Mesenchymal stem cell (in vitro differentiated cells and primary cell): ENCODE measurements at regions not wholly inside any gene's neighbourhood (a gene's known extent, or its start where the extent isn't known, plus 50 kb on each side); places are given as distances from the start of the nearest gene placed in this dataset.

Experiments
- DNase-seq: peaks from one replicate; pipeline ENCODE4 v3.0.0-alpha.2; 2013
- H2AFZ ChIP-seq: one replicate; pipeline ENCODE4 v1.6.1; 2013; ENCODE audit warnings: low read depth, mild to moderate bottlenecking, control low read depth, inconsistent platforms, low read length, moderate library complexity
- H2AK5ac ChIP-seq: 2 replicates; pipeline ENCODE4 v1.6.1; 2013; ENCODE audit warnings: low read length, moderate library complexity, mild to moderate bottlenecking, inconsistent platforms; ENCODE audit not compliant: severe bottlenecking
- H2BK120ac ChIP-seq: one replicate; pipeline ENCODE4 v1.6.1; 2013; ENCODE audit warnings: low read depth, mild to moderate bottlenecking, inconsistent platforms, low read length, moderate library complexity
- H2BK12ac ChIP-seq, 2 experiments: one replicate each; pipeline ENCODE4 v1.6.1; 2013; ENCODE audit warnings: inconsistent platforms in 2 of 2, low read length in 2 of 2, mild to moderate bottlenecking in 2 of 2, moderate library complexity in 2 of 2, control low read depth in 1 of 2
- H2BK15ac ChIP-seq: one replicate; pipeline ENCODE4 v1.6.1; 2013; ENCODE audit warnings: mild to moderate bottlenecking, low read depth, inconsistent platforms; ENCODE audit not compliant: poor library complexity, severe bottlenecking
- H2BK5ac ChIP-seq: 2 replicates; pipeline ENCODE4 v1.6.1; 2013; ENCODE audit warnings: low read depth, mild to moderate bottlenecking, low read length, control low read depth, inconsistent platforms; ENCODE audit not compliant: poor library complexity, severe bottlenecking
- H3K14ac ChIP-seq, 2 experiments: one replicate each; pipeline ENCODE4 v1.6.1; 2013; ENCODE audit warnings: inconsistent platforms in 2 of 2, low read length in 2 of 2, control low read depth in 1 of 2, mild to moderate bottlenecking in 1 of 2, moderate library complexity in 1 of 2
- H3K18ac ChIP-seq, 2 experiments: one replicate each; pipeline ENCODE4 v1.6.1; 2013; ENCODE audit warnings: inconsistent platforms in 2 of 2, low read length in 2 of 2, control low read depth in 1 of 2, low read depth in 1 of 2, mild to moderate bottlenecking in 1 of 2
- H3K23ac ChIP-seq, 2 experiments: one replicate each; pipeline ENCODE4 v1.6.1; 2013; ENCODE audit warnings: inconsistent platforms in 2 of 2, low read length in 2 of 2, mild to moderate bottlenecking in 2 of 2, moderate library complexity in 2 of 2, control low read depth in 1 of 2
- H3K27ac ChIP-seq: 2 replicates; pipeline ENCODE4 v1.5.1; 2013; ENCODE audit warnings: mild to moderate bottlenecking, moderate library complexity, low read length, control low read depth, inconsistent platforms; ENCODE audit not compliant: poor library complexity, severe bottlenecking
- H3K27me3 ChIP-seq, 2 experiments: 2 replicates each; pipeline versions ENCODE4 v1.6.1 to v1.7.0; 2013; ENCODE audit warnings: low read length in 2 of 2, mild to moderate bottlenecking in 2 of 2, moderate library complexity in 2 of 2, control low read depth in 1 of 2, inconsistent platforms in 1 of 2; ENCODE audit not compliant: control insufficient read depth in 1 of 2, insufficient read depth in 1 of 2
- H3K36me3 ChIP-seq, 2 experiments: 2 replicates each; pipeline versions ENCODE4 v1.6.1 to v1.7.0; 2013; ENCODE audit warnings: low read length in 2 of 2, control low read depth in 1 of 2, inconsistent platforms in 1 of 2, low read depth in 1 of 2, mild to moderate bottlenecking in 1 of 2; ENCODE audit not compliant: insufficient read depth in 2 of 2, control insufficient read depth in 1 of 2
- H3K4ac ChIP-seq, 2 experiments: one replicate each; pipeline ENCODE4 v1.6.1; 2013; ENCODE audit warnings: inconsistent platforms in 2 of 2, low read length in 2 of 2, mild to moderate bottlenecking in 2 of 2, moderate library complexity in 2 of 2, control low read depth in 1 of 2, low read depth in 1 of 2
- H3K4me1 ChIP-seq: 2 replicates; pipeline ENCODE4 v1.6.1; 2013; ENCODE audit warnings: low read depth, low read length, control low read depth; ENCODE audit not compliant: control insufficient read depth, insufficient read depth
- H3K4me2 ChIP-seq: 2 replicates; pipeline ENCODE4 v1.6.1; 2013; ENCODE audit warnings: low read length, mild to moderate bottlenecking, inconsistent platforms; ENCODE audit not compliant: poor library complexity, severe bottlenecking
- H3K4me3 ChIP-seq, 2 experiments: 2 replicates each; pipeline versions ENCODE4 v1.5.1 to v1.7.0; 2013; ENCODE audit warnings: low read length in 2 of 2, mild to moderate bottlenecking in 2 of 2, control low read depth in 1 of 2, low read depth in 1 of 2; ENCODE audit not compliant: insufficient read depth in 1 of 2
- H3K79me1 ChIP-seq: replicated peaks from 2 replicates; pipeline ENCODE4 v1.6.1; 2013; ENCODE audit warnings: mild to moderate bottlenecking, control low read depth, low read length, inconsistent platforms; ENCODE audit not compliant: poor library complexity, severe bottlenecking
- H3K9ac ChIP-seq: 2 replicates; pipeline ENCODE4 v1.7.0; 2013; ENCODE audit warnings: mild to moderate bottlenecking, low read length, moderate library complexity
- H3K9me3 ChIP-seq: 2 replicates; pipeline ENCODE4 v1.7.0; 2013; ENCODE audit warnings: mild to moderate bottlenecking, low read length; ENCODE audit not compliant: control insufficient read depth
- H4K8ac ChIP-seq: one replicate; pipeline ENCODE4 v1.6.1; 2013; ENCODE audit warnings: inconsistent platforms, mild to moderate bottlenecking, low read length, moderate library complexity
- H4K91ac ChIP-seq: one replicate; pipeline ENCODE4 v1.6.1; 2013; ENCODE audit warnings: mild to moderate bottlenecking, low read length, inconsistent platforms
- WGBS: methylation state at CpG from one replicate; pipeline ENCODE4 v1.1.7; 2013; ENCODE audit warnings: mixed read lengths; 5-methylcytosine and 5-hydroxymethylcytosine counted together

DNA sequence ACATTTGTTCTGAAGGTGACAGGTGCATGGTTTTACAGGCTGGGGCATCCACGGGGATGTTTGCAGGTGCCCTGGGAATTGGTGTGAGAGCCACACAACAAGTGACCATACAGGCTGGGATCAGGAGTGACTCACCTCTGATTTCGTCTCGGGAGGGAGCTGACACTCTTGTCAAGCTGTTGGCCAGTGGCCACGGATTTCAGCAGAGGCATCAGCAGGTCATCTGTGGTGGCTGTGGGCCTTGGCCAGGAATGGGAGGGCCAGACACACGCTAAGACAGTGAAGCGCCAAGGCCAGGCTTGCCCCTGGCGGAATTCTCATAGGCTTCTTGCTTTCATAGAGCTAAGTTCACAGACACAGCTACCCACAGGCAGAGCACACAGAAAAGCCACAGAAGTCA is 108.6 kb downstream of the HSPH1 start:
- Histone ChIP-seq H4K91ac (no peak overlapping the region), H3K36me3 (no peaks in the 10 kb centered on the region), H2BK5ac (no peak overlapping the region), H3K9me3 (no peaks in the 10 kb centered on the region), H3K4me1 (peaks cover 11% of the 10 kb centered on the region), H3K14ac (no peak overlapping the region), H3K27ac (no peak overlapping the region), H2AFZ (no peak overlapping the region), H3K23ac (no peak overlapping the region), H2BK12ac (peak overlapping the region in 1 of 2 experiments; percentile 48), H2BK15ac (no peak overlapping the region), H3K4me2 (no peak overlapping the region), H2BK120ac (no peak overlapping the region), H3K79me1 (no peaks in the 10 kb centered on the region), H2AK5ac (no peak overlapping the region), H3K4me3 (no peak overlapping the region), H4K8ac (no peak overlapping the region), H3K18ac (no peak overlapping the region), H3K4ac (no peak overlapping the region), H3K9ac (no peak overlapping the region), H3K27me3 (peaks cover 0 to 6% of the 10 kb centered on the region in 2 experiments)
- peak; percentile 42 for DNase-seq
- WGBS: 65% methylated on average over 7 of the region's 7 CpGs

DNA sequence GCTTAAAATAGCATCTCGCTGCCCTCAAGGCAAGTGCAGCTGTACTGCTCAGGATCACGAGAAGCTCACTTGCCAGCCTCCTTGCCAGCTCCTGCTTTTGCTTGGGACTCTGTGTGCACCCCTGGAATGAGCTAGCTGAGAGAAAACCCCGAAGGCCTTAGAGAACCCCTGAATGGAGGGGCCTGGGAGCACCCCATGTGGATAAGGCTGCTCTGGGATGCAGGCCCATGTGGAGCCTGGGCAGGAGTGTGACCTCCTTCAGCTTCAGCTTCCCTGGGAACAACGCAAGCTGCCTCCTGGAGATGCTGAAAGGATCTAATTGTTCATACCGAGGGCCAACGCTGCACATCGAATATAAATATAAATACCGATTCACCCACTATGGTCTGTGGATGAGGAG is 109.2 kb downstream of the HSPH1 start:
- Histone ChIP-seq H2AK5ac (no peak overlapping the region), H3K4me3 (no peak overlapping the region), H2BK12ac (no peak overlapping the region), H3K9me3 (no peaks in the 10 kb centered on the region), H3K4me2 (no peak overlapping the region), H3K9ac (no peak overlapping the region), H3K18ac (no peak overlapping the region), H3K23ac (no peak overlapping the region), H3K27me3 (peaks cover 0 to 6% of the 10 kb centered on the region in 2 experiments), H2AFZ (no peak overlapping the region), H3K36me3 (no peaks in the 10 kb centered on the region), H2BK5ac (no peak overlapping the region), H3K4ac (no peak overlapping the region), H3K4me1 (peaks cover 11% of the 10 kb centered on the region), H4K8ac (no peak overlapping the region), H3K79me1 (no peaks in the 10 kb centered on the region), H2BK15ac (no peak overlapping the region), H3K27ac (no peak overlapping the region), H2BK120ac (no peak overlapping the region), H4K91ac (no peak overlapping the region), H3K14ac (no peak overlapping the region)
- 96% methylated on average over 8 of the region's 8 CpGs for WGBS
- DNase-seq: no peak

DNA sequence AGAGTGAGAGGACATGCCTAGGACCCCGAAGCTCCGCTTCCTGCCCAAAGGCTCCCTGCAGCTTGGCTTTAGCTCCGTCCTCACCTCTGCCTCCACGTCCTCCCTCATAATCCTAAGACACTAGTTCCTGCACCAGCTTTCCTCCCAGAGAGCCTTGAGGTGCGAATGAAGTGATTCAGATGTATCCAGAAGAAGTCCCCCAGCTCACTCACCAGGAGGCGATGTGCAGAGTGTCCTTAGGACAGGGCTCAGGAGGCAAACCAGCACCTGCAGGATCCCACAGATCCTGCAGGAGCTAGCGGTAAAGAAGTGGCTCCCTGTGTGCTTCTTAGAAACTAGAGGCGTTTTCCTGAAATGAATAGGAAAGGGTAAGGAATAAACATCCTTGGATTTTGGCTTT is 109.7 kb downstream of the HSPH1 start:
- H2BK15ac ChIP-seq: no peak overlapping the region
- H3K14ac ChIP-seq: no peak overlapping the region
- no peak overlapping the region for H2BK5ac ChIP-seq
- no peaks in the 10 kb centered on the region for H3K79me1 ChIP-seq
- WGBS: 77% methylated on average over 8 of the region's 8 CpGs
- peaks cover 11% of the 10 kb centered on the region for H3K4me1 ChIP-seq
- no peaks in the 10 kb centered on the region for H3K36me3 ChIP-seq
- no peak overlapping the region for H2BK12ac ChIP-seq
- H3K27me3 ChIP-seq: peaks cover 0 to 6% of the 10 kb centered on the region in 2 experiments
- H3K4me2 ChIP-seq: no peak overlapping the region
- no peak overlapping the region for H2AFZ ChIP-seq
- H3K4ac ChIP-seq: no peak overlapping the region
- H3K18ac ChIP-seq: no peak overlapping the region
- H3K9me3 ChIP-seq: no peaks in the 10 kb centered on the region
- peak; percentile 22 for DNase-seq
- H3K27ac ChIP-seq: no peak overlapping the region
- no peak overlapping the region for H3K4me3 ChIP-seq
- H2AK5ac ChIP-seq: no peak overlapping the region
- no peak overlapping the region for H2BK120ac ChIP-seq
- H4K8ac ChIP-seq: no peak overlapping the region
- no peak overlapping the region for H4K91ac ChIP-seq
- H3K9ac ChIP-seq: no peak overlapping the region
- H3K23ac ChIP-seq: no peak overlapping the region

DNA sequence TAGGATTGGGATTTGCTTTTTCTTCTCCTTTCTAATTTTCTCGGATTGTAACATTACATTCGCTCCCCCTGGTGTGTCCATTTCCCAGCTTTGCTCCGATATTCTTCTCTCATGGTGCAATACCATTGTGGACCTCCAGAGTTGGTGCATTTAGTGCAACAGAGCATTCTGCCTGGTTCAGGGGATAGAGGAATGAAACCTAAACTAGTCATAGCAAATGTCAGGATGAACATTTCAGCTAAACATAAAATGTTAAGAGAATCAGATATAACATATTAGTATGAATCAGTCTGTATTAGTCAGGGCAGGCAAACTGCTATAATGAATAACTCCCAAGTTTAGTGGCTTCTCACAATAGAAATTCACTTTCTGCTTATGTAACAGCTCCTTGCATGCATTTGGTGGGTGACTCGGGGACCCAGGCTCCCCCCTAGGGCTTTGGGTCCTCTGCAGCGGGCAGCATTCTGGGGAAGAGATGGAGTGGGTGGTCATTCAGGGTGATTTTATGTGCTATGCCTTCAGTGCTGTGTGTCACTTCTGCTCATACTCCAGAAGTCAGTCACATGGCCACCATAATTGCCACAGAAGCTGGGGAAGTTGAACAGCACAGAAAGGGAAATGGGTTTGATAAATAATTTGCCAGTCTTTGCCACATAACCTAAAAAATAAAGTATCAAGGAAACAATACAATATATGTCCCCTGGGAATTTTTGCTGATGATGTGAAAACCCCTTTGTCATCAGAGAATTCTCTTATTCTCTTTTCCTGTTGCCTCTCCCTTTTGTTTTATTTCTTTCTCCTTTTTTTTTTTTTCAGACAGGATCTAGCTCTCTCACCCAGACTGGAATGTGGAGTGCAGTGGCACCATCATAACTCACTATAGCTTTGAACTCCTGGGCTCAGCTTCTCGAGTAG is 111.0 kb downstream of the HSPH1 start:
- WGBS: 95% methylated on average over 5 of the region's 6 CpGs
- no peak overlapping the region for H2BK15ac ChIP-seq
- no peak overlapping the region for H4K8ac ChIP-seq
- DNase-seq: peak; percentile 40
- H3K9me3 ChIP-seq: no peaks in the 10 kb centered on the region
- H3K9ac ChIP-seq: peak overlapping the region; percentile 0
- no peak overlapping the region for H3K18ac ChIP-seq
- H3K4me1 ChIP-seq: peaks cover 13% of the 10 kb centered on the region
- no peak overlapping the region for H3K4me2 ChIP-seq
- H2BK5ac ChIP-seq: no peak overlapping the region
- no peak overlapping the region for H2BK12ac ChIP-seq
- H3K79me1 ChIP-seq: no peaks in the 10 kb centered on the region
- peaks cover 0 to 3% of the 10 kb centered on the region in 2 experiments for H3K27me3 ChIP-seq
- no peak overlapping the region for H2BK120ac ChIP-seq
- H3K36me3 ChIP-seq: no peaks in the 10 kb centered on the region
- no peak overlapping the region for H3K27ac ChIP-seq
- H2AK5ac ChIP-seq: no peak overlapping the region
- H3K23ac ChIP-seq: no peak overlapping the region
- H4K91ac ChIP-seq: no peak overlapping the region
- no peak overlapping the region for H3K4ac ChIP-seq
- no peak overlapping the region for H3K4me3 ChIP-seq
- no peak overlapping the region for H2AFZ ChIP-seq
- H3K14ac ChIP-seq: no peak overlapping the region
